Lower leg skin (tissue), 3 donors: ENCODE measurements at regions not wholly inside any gene's neighbourhood (a gene's known extent, or its start where the extent isn't known, plus 50 kb on each side); places are given as distances from the start of the nearest gene placed in this dataset.

Experiments used
- CTCF ChIP-seq, 3 donors: fragments of 450-650 bp; IDR thresholded peaks; one replicate each; pipeline ENCODE4 v1.5.1; 2016; ENCODE audit warnings: antibody characterized with exemption in 3 of 3, mild to moderate bottlenecking in 3 of 3, moderate library complexity in 2 of 3
- POLR2A ChIP-seq, 2 donors: fragments of 450-650 bp; IDR thresholded peaks; one replicate each; pipeline ENCODE4 v1.6.1; 2016 to 2017; ENCODE audit warnings: antibody characterized with exemption in 2 of 2, mild to moderate bottlenecking in 1 of 2, moderate library complexity in 1 of 2

GRCh38 chr1:199778324-199778955 is 249.1 kb upstream of the NR5A2 start:
- TF ChIP-seq CTCF (IDR thresholded peaks at IDR 0.05) (no peak), POLR2A (IDR thresholded peaks at IDR 0.05) (no peak)
